ENCODE measurements at regions not wholly inside any gene's neighbourhood (a gene's known extent, or its start where the extent isn't known, plus 50 kb on each side); places are given as distances from the start of the nearest gene placed in this dataset.
"Not testable (repeated sequence)": the region's sequence is repeated elsewhere in the genome, so short reads cannot be mapped to it uniquely, and the experiment has no call there.

DNA sequence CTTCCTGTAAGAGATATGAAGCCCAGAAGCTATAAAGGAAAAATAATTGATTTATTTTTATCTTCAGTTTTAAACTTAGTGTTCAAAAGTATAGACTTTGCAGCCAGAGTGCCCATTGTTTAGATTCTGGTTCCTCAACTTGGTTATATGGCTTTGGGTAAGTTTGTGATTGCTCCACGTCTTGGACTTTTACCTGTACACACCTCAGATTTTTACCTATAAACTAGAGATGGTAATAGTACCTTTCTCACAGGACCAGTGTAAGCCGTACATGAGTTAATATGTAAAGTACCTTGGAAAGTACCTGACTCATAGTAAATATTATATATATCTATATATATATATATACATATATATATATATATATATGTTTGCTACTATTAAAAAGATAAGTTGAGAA, 283.8 kb downstream of the RAP2B start:
- no peak overlapping the region for H3K4me3 ChIP-seq (ENCODE audit: low read depth in 1 of 2, low read length in 2 of 2)
- H3K9me3 ChIP-seq (ENCODE audit: control insufficient read depth in 1 of 2, low read length in 2 of 2), result no peaks in the 10 kb centered on the region
- H3K27ac ChIP-seq (ENCODE audit: low read length), result no peak overlapping the region
- H3K4me1 ChIP-seq (ENCODE audit: control insufficient read depth in 1 of 2, insufficient read depth in 2 of 2, low read length in 2 of 2), result no peaks in the 10 kb centered on the region
- H3K27me3 ChIP-seq (ENCODE audit: low read depth, low read length), result no peaks in the 10 kb centered on the region
- no peaks in the 10 kb centered on the region for H3K36me3 ChIP-seq (ENCODE audit: control insufficient read depth in 1 of 2, insufficient read depth in 2 of 2, low read length in 2 of 2)

DNA sequence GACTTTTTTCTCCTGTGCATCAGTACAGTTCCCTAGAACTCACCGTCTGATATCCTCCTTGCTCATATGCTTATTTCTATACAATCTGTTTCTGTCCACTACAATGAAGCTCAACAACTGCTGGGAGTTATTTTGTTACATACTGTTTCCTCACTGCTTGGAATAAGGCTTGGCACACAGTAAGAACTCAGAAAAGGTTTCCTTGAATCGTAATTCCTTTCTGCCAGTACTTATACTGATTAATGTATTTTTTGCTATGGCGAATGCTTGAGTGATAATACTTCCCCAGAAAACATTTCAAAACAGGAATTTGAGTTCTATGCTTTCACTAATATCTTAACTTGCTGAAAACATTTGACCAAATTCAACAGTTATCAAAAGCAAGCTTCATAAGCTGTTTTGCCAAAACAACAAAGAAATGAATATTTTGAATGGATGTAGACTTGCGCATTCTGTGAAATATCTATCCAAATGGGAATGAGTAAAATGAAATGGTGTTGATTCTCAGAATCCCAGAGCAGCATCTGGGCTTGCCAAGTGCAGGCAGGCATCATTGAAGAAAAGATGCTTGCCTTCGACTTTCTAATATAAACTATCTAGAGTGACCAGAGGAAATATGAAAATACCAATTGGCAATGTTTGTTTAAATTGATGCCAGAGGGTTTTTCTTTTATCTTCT, 286.3 kb downstream of the RAP2B start:
- Histone ChIP-seq H3K27ac (ENCODE audit: low read length) (no peak overlapping the region), H3K27me3 (ENCODE audit: low read depth, low read length) (no peaks in the 10 kb centered on the region), H3K4me1 (ENCODE audit: control insufficient read depth in 1 of 2, insufficient read depth in 2 of 2, low read length in 2 of 2) (no peaks in the 10 kb centered on the region), H3K4me3 (ENCODE audit: low read depth in 1 of 2, low read length in 2 of 2) (no peak overlapping the region), H3K9me3 (ENCODE audit: control insufficient read depth in 1 of 2, low read length in 2 of 2) (no peaks in the 10 kb centered on the region), H3K36me3 (ENCODE audit: control insufficient read depth in 1 of 2, insufficient read depth in 2 of 2, low read length in 2 of 2) (no peaks in the 10 kb centered on the region)

DNA sequence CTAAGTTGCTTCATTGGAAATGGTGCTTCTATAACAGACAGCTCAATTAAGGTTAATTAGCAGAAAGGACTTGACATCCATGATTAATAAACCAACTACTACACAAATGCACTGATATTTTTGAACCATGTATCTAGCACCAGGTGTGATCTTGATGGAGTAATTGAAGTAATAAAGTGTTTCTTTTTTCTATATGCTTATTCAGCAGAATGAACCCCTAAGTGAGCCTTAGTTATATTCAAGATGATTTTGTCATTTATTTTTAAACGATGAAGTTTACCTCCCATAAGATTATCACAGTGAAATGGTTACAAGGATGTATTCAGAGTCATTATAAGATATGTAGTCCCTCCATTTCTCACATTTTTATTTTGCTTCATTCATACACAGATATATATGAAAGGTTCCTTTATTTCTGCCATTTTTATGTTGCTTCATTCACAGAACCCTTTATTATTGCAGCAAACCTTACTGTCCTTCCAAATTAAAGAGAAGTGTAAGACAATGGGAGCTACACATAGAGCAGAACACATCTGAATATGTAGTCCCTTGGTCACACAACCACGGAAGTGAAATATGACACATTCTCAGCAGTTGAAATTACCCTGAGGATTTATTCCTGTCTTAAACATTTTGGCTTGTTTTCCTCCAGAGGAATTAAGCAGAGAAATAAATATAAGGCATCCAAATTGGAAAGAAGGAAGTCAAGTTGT, 295.0 kb downstream of the RAP2B start:
- Histone ChIP-seq H3K4me1 (ENCODE audit: control insufficient read depth in 1 of 2, insufficient read depth in 2 of 2, low read length in 2 of 2) (no peaks in the 10 kb centered on the region), H3K36me3 (ENCODE audit: control insufficient read depth in 1 of 2, insufficient read depth in 2 of 2, low read length in 2 of 2) (no peaks in the 10 kb centered on the region)

DNA sequence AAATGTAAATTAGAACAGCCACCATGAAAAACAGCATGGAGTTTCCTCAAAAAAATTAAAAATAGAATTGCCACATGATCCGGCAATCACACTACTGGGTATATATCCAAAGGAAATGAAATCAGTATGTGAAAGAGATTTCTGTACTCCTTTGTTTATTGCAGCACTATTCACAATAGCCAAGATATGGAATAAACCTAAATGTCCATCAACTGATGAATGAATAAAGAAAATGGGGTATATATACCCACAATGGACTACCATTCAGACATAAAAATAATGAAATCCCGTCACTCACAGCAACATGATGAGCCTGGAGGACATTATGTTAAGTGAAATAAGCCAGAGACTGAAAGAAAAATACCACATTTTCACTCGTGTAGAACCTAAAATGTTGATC, 296.9 kb downstream of the RAP2B start:
- H3K27me3 ChIP-seq (ENCODE audit: low read depth, low read length), result no peaks in the 10 kb centered on the region
- H3K4me1 ChIP-seq (ENCODE audit: control insufficient read depth in 1 of 2, insufficient read depth in 2 of 2, low read length in 2 of 2), result no peaks in the 10 kb centered on the region
- H3K27ac ChIP-seq (ENCODE audit: low read length), result no peak overlapping the region
- H3K9me3 ChIP-seq (ENCODE audit: control insufficient read depth in 1 of 2, low read length in 2 of 2), result no peaks in the 10 kb centered on the region
- no peaks in the 10 kb centered on the region for H3K36me3 ChIP-seq (ENCODE audit: control insufficient read depth in 1 of 2, insufficient read depth in 2 of 2, low read length in 2 of 2)
- H3K4me3 ChIP-seq (ENCODE audit: low read depth in 1 of 2, low read length in 2 of 2), result no peak overlapping the region

More for the DNA sequence above, 295.0 kb downstream of the RAP2B start:
- Histone ChIP-seq H3K27ac (ENCODE audit: low read length) (no peak overlapping the region), H3K27me3 (ENCODE audit: low read depth, low read length) (no peaks in the 10 kb centered on the region), H3K9me3 (ENCODE audit: control insufficient read depth in 1 of 2, low read length in 2 of 2) (no peaks in the 10 kb centered on the region), H3K4me3 (ENCODE audit: low read depth in 1 of 2, low read length in 2 of 2) (no peak overlapping the region)

DNA sequence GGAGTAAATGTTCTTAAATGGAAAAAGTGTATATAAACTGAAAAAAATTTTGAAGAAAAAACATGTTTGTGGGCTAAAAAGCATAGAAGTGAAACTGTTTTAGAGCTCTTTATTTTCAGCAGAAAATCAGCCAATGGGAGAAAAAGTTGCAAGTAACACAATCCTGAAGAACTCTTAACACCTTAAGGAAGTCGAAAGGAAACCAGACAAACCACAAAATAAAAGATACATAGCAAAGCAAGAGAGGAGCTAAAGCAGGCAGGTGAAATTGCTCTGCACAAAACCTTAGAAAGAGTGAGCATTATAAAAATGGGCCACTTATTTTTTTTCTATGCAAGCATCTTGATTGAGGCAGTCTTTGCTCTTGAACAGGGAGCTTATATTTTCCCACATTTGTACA, 300.5 kb downstream of the RAP2B start:
- no peak overlapping the region for H3K27ac ChIP-seq (ENCODE audit: low read length)

DNA sequence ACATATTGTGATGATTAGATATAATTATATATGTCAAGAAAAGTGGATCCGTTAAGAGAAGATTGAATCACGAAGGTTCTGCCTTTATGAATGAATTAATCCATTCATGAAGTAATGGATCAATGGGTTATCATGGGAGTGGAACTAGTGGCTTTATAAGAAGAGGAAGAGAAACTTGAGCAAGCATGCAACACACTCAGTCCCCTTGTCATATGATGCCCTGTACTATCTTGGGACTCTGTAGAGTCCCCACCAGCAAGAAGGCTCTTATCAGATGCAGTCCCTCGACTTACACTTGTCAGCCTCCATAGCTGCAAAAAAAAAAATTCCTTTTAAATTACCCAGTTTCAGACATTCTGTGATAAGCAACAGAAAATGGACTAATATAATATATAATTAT, 301.9 kb downstream of the RAP2B start:
- Histone ChIP-seq H3K36me3 (ENCODE audit: control insufficient read depth in 1 of 2, insufficient read depth in 2 of 2, low read length in 2 of 2) (no peaks in the 10 kb centered on the region), H3K4me3 (ENCODE audit: low read depth in 1 of 2, low read length in 2 of 2) (no peak overlapping the region), H3K27me3 (ENCODE audit: low read depth, low read length) (no peaks in the 10 kb centered on the region)

More for the DNA sequence above, 300.5 kb downstream of the RAP2B start:
- no peak overlapping the region for H3K4me3 ChIP-seq (ENCODE audit: low read depth in 1 of 2, low read length in 2 of 2)
- H3K4me1 ChIP-seq (ENCODE audit: control insufficient read depth in 1 of 2, insufficient read depth in 2 of 2, low read length in 2 of 2), result no peaks in the 10 kb centered on the region
- no peaks in the 10 kb centered on the region for H3K9me3 ChIP-seq (ENCODE audit: control insufficient read depth in 1 of 2, low read length in 2 of 2)
- H3K27me3 ChIP-seq (ENCODE audit: low read depth, low read length), result no peaks in the 10 kb centered on the region
- H3K36me3 ChIP-seq (ENCODE audit: control insufficient read depth in 1 of 2, insufficient read depth in 2 of 2, low read length in 2 of 2), result no peaks in the 10 kb centered on the region

DNA sequence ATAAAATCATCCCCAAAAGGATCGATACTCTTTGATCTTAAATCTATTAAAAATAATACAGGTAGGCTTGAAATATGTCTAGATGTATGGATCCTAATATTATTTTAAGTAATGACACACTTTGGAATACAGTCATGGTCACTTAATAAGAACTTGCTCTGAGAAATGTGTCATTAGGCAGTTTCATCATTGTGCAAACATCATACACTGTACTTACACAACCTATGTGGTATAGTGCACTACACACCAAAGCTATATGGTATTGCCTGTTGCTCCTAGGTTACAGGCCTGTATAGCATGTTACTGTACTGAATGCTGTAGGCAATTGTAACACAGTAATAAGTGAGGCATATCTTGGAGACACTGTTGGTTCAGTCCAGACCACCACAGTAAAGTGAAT, 307.1 kb downstream of the RAP2B start:
- no peak overlapping the region for H3K27ac ChIP-seq (ENCODE audit: low read length)
- H3K4me1 ChIP-seq (ENCODE audit: control insufficient read depth in 1 of 2, insufficient read depth in 2 of 2, low read length in 2 of 2), result no peaks in the 10 kb centered on the region

More for the DNA sequence above, 301.9 kb downstream of the RAP2B start:
- no peak overlapping the region for H3K27ac ChIP-seq (ENCODE audit: low read length)
- H3K4me1 ChIP-seq (ENCODE audit: control insufficient read depth in 1 of 2, insufficient read depth in 2 of 2, low read length in 2 of 2), result no peaks in the 10 kb centered on the region
- H3K9me3 ChIP-seq (ENCODE audit: control insufficient read depth in 1 of 2, low read length in 2 of 2), result no peaks in the 10 kb centered on the region

DNA sequence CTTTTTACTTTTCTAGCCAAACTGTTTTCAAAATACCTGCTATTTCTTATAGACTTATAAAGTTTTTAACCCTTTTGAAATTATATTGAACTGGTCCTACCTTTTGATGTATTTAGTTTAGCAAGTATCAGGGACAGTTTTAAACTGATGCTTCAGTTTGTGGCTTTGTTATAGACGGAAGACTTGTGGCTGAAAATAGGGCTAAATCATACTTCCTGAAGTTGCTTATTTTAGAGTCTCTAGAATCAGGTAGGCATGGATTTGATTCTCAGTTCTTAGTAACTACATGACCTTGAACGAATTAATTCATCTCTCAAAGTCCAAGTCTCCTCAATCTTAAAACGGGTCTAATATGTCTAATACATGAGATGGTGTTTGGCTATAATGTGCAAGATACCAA, 322.8 kb downstream of the RAP2B start:
- no peaks in the 10 kb centered on the region for H3K36me3 ChIP-seq (ENCODE audit: control insufficient read depth in 1 of 2, insufficient read depth in 2 of 2, low read length in 2 of 2)
- no peaks in the 10 kb centered on the region for H3K27me3 ChIP-seq (ENCODE audit: low read depth, low read length)
- no peaks in the 10 kb centered on the region for H3K4me1 ChIP-seq (ENCODE audit: control insufficient read depth in 1 of 2, insufficient read depth in 2 of 2, low read length in 2 of 2)
- H3K27ac ChIP-seq (ENCODE audit: low read length), result no peak overlapping the region
- H3K9me3 ChIP-seq (ENCODE audit: control insufficient read depth in 1 of 2, low read length in 2 of 2), result no peaks in the 10 kb centered on the region
- H3K4me3 ChIP-seq (ENCODE audit: low read depth in 1 of 2, low read length in 2 of 2), result no peak overlapping the region

More for the DNA sequence above, 307.1 kb downstream of the RAP2B start:
- Histone ChIP-seq H3K36me3 (ENCODE audit: control insufficient read depth in 1 of 2, insufficient read depth in 2 of 2, low read length in 2 of 2) (no peaks in the 10 kb centered on the region), H3K4me3 (ENCODE audit: low read depth in 1 of 2, low read length in 2 of 2) (no peak overlapping the region), H3K27me3 (ENCODE audit: low read depth, low read length) (no peaks in the 10 kb centered on the region), H3K9me3 (ENCODE audit: control insufficient read depth in 1 of 2, low read length in 2 of 2) (no peaks in the 10 kb centered on the region)

DNA sequence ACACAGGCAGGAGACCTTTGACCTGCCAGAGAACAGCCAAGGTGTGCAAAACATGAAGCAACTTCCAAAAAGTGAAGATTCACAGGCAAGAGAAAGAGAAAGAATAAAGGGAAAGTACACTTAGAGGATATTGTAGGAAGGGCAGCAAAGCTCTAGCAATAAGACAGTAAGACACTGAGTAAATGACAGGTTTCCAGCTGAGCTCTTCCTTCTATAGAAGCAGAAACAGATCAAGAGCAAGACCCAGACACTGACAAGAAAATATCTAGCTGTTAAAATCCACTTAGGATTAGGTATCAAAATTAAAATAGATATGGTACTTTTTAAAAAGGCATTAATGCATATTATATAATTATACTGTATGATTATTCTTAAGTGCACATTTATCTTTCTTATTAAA, 333.4 kb downstream of the RAP2B start:
- Histone ChIP-seq H3K4me1 (ENCODE audit: control insufficient read depth in 1 of 2, insufficient read depth in 2 of 2, low read length in 2 of 2) (no peaks in the 10 kb centered on the region), H3K36me3 (ENCODE audit: control insufficient read depth in 1 of 2, insufficient read depth in 2 of 2, low read length in 2 of 2) (no peaks in the 10 kb centered on the region), H3K9me3 (ENCODE audit: control insufficient read depth in 1 of 2, low read length in 2 of 2) (no peaks in the 10 kb centered on the region), H3K27ac (ENCODE audit: low read length) (no peak overlapping the region), H3K27me3 (ENCODE audit: low read depth, low read length) (no peaks in the 10 kb centered on the region), H3K4me3 (ENCODE audit: low read depth in 1 of 2, low read length in 2 of 2) (no peak overlapping the region)

DNA sequence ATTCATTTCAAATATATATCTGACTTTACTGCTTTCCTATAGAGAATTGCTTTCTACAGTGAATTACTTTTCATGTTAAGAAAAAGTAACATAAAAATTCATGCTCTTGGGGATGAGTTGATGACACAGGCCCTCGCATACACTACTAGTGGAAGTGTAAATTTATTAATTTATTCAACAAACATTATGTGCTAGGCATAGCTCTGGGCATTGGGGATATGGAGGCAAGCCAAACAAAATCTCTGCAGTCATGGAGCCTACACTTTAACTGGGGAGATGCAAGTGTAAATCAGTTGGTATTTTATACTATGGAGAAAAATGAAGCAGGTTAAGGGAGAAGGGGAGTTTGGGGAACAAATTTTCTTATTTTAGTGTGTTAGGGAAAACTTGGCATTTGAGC, 340.7 kb downstream of the RAP2B start:
- H3K27ac ChIP-seq (ENCODE audit: low read length), result no peak overlapping the region
- H3K9me3 ChIP-seq (ENCODE audit: control insufficient read depth in 1 of 2, low read length in 2 of 2), result no peaks in the 10 kb centered on the region
- no peaks in the 10 kb centered on the region for H3K4me1 ChIP-seq (ENCODE audit: control insufficient read depth in 1 of 2, insufficient read depth in 2 of 2, low read length in 2 of 2)
- no peaks in the 10 kb centered on the region for H3K36me3 ChIP-seq (ENCODE audit: control insufficient read depth in 1 of 2, insufficient read depth in 2 of 2, low read length in 2 of 2)
- no peaks in the 10 kb centered on the region for H3K27me3 ChIP-seq (ENCODE audit: low read depth, low read length)
- H3K4me3 ChIP-seq (ENCODE audit: low read depth in 1 of 2, low read length in 2 of 2), result no peak overlapping the region

DNA sequence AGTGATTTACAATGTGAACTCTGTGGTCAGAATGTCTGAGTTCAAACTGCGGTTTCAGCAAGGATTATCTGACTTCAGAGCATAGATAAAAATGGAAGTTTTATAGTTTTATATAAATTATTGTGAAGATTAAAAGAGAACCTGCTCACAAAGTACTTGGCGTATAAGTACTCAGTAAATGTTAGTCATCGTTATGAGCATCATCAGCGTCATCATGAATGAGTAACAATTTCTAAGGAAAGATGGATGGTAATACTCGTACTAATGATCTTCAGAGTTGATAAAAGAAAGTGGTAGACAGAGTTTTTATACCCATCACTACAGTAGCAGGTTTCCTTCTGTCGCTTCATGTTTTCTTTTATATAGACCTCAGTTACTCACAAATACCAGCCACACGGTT, 341.8 kb downstream of the RAP2B start:
- H3K4me1 ChIP-seq (ENCODE audit: control insufficient read depth in 1 of 2, insufficient read depth in 2 of 2, low read length in 2 of 2), result no peaks in the 10 kb centered on the region
- no peaks in the 10 kb centered on the region for H3K9me3 ChIP-seq (ENCODE audit: control insufficient read depth in 1 of 2, low read length in 2 of 2)
- no peak overlapping the region for H3K27ac ChIP-seq (ENCODE audit: low read length)
- H3K4me3 ChIP-seq (ENCODE audit: low read depth in 1 of 2, low read length in 2 of 2), result no peak overlapping the region
- no peaks in the 10 kb centered on the region for H3K27me3 ChIP-seq (ENCODE audit: low read depth, low read length)
- H3K36me3 ChIP-seq (ENCODE audit: control insufficient read depth in 1 of 2, insufficient read depth in 2 of 2, low read length in 2 of 2), result no peaks in the 10 kb centered on the region

DNA sequence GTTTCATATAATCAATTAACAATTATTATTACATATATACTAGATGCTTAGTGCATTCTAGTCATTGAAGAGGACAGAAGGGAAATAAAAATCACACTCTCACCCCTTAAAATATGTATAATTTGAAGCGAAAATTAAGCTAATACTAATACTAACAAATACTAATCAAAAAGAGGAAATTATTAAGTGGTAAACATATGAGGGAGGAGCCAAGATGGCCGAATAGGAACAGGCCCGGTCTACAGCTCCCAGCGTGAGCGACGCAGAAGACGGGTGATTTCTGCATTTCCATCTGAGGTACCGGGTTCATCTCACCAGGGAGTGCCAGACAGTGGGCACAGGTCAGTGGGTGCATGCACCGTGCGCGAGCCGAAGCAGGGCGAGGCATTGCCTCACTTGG, 344.2 kb downstream of the RAP2B start:
- not testable (repeated sequence) for H3K4me1 ChIP-seq (ENCODE audit: control insufficient read depth in 1 of 2, insufficient read depth in 2 of 2, low read length in 2 of 2); H3K27me3 ChIP-seq (ENCODE audit: low read depth, low read length); H3K27ac ChIP-seq (ENCODE audit: low read length); H3K9me3 ChIP-seq (ENCODE audit: control insufficient read depth in 1 of 2, low read length in 2 of 2); H3K36me3 ChIP-seq (ENCODE audit: control insufficient read depth in 1 of 2, insufficient read depth in 2 of 2, low read length in 2 of 2); H3K4me3 ChIP-seq (ENCODE audit: low read depth in 1 of 2, low read length in 2 of 2)

Data from muscle layer of duodenum (tissue), 2 donors.